ENCODE measurements at regions not wholly inside any gene's neighbourhood (a gene's known extent, or its start where the extent isn't known, plus 50 kb on each side); places are given as distances from the start of the nearest gene placed in this dataset.
"Not testable (repeated sequence)": the region's sequence is repeated elsewhere in the genome, so short reads cannot be mapped to it uniquely, and the experiment has no call there.

DNA sequence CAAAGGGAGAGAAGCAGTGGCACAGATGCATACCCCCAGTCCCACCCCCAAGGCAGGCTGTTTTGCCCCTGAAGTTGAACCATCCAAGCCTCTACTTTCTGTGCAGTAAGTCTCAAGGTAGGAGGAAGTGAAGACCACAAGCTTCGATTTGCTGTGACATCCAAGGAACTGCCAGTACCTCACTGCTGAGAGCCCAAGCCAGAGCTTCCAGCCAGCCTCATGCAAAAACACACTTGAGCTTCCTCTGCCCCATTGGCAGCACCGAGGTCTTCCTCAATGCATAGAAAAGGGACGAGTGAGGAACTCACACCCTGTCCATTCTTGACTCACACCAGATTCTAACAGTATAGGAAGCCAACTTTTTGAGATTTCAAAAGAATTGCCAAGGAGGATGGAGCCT lies 311.7 kb downstream of the BCL2L11 start:
- not testable (repeated sequence) for FAIRE-seq; DNase-seq (ENCODE audit: insufficient read length, low spot score)

DNA sequence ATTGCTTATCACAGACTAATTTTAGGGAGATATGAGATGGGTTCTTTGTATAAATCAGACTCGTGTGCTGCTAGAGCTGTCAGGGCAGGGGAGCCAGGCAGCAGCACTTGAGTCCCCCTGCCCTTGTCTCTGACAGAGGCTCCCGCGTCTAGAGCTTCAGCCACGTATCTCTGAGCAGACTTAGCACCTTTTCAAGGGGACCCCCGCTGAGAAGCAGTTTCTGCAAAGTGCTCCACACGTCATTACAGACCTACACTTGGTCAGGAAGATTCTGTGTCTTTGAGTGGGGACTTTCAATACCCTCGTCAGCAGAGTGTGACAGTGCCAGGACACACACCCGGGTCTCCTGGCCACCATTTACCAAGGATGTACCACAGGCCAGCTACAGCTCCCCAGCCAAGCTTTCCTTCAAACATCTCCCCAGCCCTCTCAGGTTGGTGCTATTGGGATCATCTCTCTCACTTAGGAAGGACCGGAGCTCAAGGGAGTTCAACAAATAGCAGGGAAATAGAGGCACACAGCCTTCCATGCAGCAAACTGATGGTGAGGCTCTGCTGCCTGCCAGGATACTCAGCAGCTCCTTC lies 312.3 kb downstream of the BCL2L11 start:
- FAIRE-seq; DNase-seq (ENCODE audit: insufficient read length, low spot score): not testable (repeated sequence)

DNA sequence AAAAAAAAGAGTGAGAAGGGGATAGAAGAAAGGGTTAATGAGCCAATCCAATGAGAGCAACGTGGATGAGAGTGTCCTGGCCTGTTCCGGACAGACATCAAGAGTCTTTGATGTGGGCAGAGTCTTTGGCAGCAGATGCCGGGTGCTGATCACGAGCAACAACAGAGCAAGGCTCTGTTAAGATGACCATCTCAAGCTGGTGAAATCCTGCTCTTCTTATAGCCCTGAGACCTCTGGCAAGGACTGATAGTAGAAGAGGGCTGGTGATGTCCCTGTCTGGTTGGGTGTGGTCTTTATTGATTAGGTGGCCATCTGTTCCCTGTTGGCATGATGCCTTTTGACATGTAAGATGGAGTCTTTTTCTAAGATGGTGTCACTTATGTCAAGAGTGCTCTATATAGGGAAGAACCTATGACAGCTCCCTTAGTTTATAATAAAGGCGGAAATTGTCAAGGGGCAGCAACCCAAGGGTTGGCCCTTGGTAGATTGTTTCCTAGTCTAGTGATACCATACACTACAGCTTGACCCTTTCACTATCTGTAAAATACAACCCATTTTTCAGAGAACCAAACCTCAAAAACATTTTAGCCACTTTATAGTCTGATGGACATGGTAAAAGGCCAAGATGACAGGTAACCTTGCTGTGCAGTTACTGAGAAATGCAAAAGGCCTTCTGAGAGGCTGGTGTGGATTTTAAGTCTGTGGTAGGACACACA lies 313.3 kb downstream of the BCL2L11 start:
- not testable (repeated sequence) for DNase-seq (ENCODE audit: insufficient read length, low spot score); FAIRE-seq

DNA sequence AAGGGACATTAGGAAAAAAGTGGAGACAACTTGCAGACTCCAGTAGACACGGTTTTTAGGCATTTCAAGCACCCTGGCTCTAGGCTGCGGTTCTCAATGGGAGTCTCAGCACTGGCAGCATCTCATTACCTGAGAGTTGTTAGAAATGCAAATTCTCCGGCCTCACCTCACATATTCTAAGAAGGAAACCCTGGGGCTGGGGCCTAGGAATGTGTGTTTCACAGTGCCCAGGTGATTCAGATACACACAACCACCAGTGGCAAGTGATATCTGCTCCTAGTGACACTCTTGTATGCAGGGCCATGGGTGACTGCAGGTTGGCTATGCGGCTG lies 313.9 kb downstream of the BCL2L11 start:
- DNase-seq (ENCODE audit: insufficient read length, low spot score); FAIRE-seq: not testable (repeated sequence)

DNA sequence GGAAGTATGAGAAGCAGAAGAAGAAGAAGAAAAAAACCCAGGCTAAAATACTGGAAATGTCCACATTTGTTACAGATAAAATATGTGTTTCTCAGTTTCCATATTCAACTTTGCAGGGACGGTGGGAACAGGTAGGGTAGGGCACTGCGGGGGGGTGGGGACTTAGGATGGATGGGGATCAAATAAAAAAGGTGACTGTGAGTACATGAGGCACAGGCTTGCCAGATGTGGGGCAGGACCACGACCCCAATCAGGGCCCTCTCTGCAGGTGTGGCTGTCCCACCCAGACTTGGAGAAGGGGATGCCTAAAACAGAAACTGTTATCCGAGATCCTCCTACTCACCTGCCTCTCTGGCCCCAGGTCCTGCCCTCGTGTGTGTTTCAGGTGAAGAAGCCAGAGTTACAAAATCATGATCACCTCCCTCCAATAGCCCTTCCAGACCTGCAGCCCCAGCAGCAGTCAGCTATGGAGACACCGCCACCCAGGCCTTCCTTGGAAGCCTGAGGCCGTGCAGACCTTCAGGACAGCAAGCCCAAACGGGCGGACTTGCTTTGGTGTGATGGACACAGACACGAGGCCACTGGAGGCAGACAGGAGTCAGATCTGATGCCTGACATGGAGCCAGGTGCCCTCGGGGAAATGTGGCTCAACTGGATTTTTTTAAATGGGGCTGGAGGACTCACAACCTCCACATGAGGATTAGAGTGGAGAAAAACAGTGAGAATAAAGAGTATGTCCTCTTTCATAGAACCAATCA lies 315.0 kb downstream of the BCL2L11 start:
- DNase-seq (ENCODE audit: insufficient read length, low spot score); FAIRE-seq: not testable (repeated sequence)

GRCh38 chr2:111436411-111436810 lies 315.7 kb downstream of the BCL2L11 start:
- FAIRE-seq: not testable (repeated sequence)

GRCh38 chr2:111437288-111437990 lies 316.7 kb downstream of the BCL2L11 start:
- DNase-seq (ENCODE audit: insufficient read length, low spot score); FAIRE-seq: not testable (repeated sequence)

More at GRCh38 chr2:111436411-111436810, 315.7 kb downstream of the BCL2L11 start:
- DNase-seq (ENCODE audit: insufficient read length, low spot score): not testable (repeated sequence)

GRCh38 chr2:111438161-111438560 lies 317.4 kb downstream of the BCL2L11 start:
- not testable (repeated sequence) for DNase-seq (ENCODE audit: insufficient read length, low spot score); FAIRE-seq

DNA sequence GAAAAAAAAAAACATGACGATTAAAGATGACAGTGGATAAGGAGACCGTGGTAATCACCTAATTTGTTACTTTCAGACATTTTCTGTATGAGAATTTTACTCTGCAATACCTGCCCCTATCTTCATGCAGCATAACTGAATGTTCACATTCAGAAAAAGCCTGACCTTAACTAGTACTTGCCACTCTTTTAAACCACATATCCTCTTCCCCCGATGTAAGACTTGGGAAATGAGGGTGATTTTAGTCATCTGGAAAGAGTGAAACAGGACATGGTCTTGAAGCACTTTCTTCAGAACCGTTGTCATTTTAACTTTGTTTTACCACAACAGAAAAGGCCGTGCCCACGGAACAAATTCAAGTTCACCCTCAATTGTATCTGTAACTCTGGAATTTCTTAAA lies 318.5 kb downstream of the BCL2L11 start:
- not testable (repeated sequence) for DNase-seq (ENCODE audit: insufficient read length, low spot score); FAIRE-seq

DNA sequence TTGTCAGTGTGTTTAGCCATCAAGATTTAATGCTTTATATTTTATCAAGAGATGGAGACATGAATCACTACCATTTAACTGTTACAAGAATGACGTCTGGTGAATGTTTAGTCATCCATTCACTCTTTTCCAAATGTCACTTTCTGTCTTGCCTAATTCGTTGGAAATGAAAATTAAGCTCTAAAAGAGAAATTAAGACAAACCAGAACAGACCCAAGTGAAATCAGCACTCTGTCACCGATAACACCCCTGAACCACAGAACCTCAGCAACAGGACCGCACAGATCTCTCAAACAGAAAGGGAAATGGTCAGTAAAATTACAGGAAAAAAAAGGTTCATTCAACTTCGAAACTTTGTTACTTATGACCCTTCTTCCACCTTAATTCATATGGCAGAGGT lies 320.9 kb downstream of the BCL2L11 start:
- not testable (repeated sequence) for FAIRE-seq; DNase-seq (ENCODE audit: insufficient read length, low spot score)

- FAIRE-seq; DNase-seq (ENCODE audit: insufficient read length, low spot score): not testable (repeated sequence)
Observed at GRCh38 chr2:111442767-111443454, 322.2 kb downstream of the BCL2L11 start.

DNA sequence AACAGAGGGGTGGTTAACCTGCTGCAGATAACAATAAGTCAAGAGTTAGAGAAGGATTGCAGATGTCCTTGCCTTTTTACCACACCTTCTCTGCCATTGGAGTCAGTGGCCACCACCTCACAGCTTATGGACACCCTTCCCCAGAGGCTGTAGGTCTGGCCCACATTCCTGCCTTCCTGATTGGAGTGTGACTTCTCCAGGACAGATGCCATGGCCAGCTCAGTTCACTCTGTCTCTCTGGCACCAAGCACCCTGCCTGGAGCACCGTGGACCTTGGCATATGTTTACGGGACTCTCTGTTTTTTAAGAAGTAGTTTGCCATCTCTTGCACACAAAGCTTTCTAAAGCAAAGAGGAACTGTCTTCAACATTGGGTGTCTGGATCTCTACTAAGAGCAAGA lies 323.8 kb downstream of the BCL2L11 start:
- FAIRE-seq; DNase-seq (ENCODE audit: insufficient read length, low spot score): not testable (repeated sequence)

DNA sequence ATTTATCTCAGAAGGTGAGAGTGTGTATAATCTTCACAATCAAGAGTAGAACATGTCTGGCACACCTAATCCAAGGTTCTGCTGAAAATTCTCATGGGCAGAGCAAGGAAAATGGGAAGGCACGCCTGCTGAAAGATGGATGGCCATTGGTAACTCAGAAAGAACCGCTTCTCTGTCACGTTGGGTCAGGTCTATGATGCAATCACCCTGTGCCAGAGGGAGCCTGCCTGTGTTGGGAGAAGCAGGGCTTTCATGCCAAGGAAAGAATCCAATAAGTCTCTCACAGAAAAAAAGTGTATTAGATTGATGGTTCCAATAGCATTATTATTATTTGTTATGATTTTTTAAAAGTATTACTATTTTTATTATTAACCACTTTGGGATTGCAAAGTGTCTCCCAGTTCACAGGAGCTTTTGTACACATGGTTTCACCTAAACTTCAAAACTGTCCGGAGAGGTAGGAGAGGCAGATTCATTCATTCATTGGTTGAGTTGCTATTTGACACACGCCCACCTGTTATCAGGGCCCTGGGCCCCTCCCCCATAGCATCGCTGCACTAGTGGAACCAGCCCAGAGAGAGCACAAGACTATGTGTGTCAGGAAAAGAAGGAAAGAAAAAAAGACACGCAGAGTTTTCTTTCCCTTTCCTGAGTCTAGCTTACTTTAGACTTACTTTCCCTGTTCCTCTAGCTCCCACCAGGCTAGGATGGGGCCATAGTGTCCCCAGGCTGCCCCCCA lies 324.6 kb downstream of the BCL2L11 start:
- FAIRE-seq: not testable (repeated sequence)

GRCh38 chr2:111445941-111446340 lies 325.2 kb downstream of the BCL2L11 start:
- DNase-seq (ENCODE audit: insufficient read length, low spot score); FAIRE-seq: not testable (repeated sequence)

More for the DNA sequence above, 324.6 kb downstream of the BCL2L11 start:
- not testable (repeated sequence) for DNase-seq (ENCODE audit: insufficient read length, low spot score)

DNA sequence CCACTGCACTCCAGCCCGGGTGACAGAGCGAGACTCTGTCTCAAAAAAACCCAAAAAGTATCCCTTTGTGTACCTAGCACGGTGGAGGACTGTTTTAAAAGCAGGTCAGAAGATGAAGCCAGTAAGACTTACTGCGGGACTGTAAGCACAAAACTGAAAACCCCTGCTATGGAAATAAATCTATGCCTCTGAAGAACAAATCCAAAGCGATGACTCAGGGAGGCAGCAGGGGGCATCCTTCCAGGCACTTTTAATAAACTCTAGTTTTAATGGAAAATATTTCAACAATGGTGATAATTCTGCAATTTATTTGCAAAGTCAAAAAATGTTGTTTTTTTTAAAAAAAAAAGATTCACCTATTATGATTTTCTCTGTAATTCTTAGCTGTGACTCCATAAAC lies 326.8 kb downstream of the BCL2L11 start:
- not testable (repeated sequence) for FAIRE-seq; DNase-seq (ENCODE audit: insufficient read length, low spot score)

DNA sequence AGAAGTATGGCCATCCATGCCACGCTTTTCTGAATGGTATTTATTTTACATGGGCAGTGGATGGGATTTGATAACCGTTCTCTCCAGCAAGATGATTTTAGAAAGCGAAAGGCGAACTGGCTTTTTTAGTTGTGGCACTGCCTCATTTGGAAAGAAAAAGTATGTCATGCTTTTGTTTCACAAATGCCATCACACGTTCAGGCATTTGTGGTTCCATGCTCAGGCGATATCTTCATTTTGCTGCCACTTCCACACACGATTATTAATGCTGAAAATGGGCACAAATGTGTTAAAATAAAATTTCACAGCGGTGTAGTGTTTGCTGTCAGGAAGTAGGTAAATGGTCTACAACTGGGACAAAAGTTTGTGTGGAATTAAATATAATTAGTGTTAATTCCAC lies 328.1 kb downstream of the BCL2L11 start:
- not testable (repeated sequence) for DNase-seq (ENCODE audit: insufficient read length, low spot score); FAIRE-seq

DNA sequence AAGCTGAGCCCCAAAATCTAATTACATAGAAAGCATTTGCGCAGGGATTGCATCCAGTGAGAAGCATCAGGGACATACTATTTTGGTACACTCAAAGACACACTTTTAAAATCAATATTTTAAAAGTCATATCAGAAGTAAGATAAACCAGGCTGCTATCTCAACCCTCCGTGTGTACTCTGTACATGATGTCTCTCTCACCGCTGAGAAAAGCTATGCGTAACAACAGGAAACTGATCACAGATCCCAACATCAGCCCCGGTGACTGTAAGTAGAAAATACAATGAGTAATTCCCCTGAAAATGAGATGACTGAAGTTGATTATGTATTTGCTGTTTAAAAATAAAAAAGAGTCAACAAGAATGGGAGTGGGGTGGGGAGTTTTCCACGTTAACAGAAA lies 329.8 kb downstream of the BCL2L11 start:
- FAIRE-seq; DNase-seq (ENCODE audit: insufficient read length, low spot score): not testable (repeated sequence)

DNA sequence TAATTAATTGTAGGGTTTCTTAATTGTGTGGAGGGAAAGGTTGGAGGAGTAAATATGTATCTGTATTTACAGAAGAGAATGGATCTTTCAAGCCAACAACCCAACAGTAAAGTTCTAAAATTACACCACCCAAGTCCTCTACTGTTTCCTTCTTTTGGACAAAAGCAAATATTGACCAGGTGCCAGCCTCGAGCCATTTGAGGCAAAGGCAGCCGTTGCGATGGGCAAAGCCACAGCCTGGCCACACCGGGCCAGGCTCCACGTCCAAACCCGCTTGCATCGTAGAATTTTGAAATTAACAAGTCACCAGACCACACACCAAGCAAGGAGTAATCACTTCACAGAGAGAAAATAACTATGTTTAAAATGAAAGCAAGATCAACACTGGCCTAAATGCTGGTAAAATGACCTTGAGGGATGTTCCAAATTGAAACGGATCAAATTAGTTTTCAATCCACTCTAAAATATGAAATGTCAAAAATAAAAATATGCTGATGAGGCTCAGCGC lies 331.0 kb downstream of the BCL2L11 start:
- not testable (repeated sequence) for DNase-seq (ENCODE audit: insufficient read length, low spot score); FAIRE-seq

DNA sequence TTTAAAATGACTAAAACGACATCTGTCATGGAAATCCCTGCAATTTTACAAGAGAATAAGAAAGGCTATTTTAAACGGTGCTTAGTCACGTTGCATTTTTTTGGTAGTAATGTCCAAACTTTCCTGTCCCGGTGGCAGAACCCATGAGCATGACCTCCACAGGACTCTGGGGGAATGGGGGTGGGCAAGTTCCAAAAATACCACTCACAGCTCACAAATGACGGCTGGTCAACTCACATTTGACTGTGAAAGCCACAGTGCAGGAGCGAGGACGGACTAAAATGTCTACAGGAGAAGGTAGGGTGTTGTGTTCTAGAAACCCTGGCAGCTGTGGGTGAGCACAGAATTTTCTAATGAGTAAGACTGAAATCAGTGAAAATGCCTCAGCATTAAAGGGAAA lies 331.5 kb downstream of the BCL2L11 start:
- not testable (repeated sequence) for DNase-seq (ENCODE audit: insufficient read length, low spot score); FAIRE-seq
